ENCODE measurements at regions not wholly inside any gene's neighbourhood (a gene's known extent, or its start where the extent isn't known, plus 50 kb on each side); places are given as distances from the start of the nearest gene placed in this dataset.

DNA sequence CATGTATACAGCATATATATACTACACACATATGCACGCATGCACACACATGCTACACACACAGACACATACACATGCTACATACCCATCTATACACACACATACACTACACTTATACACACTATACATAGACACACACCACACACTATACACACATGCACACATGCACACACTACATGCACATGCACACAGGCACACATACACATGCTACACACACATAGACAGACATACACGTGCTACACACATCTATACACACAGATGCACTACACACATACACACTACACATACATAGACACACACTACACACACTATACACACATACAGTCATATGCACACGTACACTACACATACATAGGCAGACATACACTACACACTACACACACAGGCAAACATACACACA is 51.2 kb upstream of the PRR20G start:
- DNase-seq, result no peak

DNA sequence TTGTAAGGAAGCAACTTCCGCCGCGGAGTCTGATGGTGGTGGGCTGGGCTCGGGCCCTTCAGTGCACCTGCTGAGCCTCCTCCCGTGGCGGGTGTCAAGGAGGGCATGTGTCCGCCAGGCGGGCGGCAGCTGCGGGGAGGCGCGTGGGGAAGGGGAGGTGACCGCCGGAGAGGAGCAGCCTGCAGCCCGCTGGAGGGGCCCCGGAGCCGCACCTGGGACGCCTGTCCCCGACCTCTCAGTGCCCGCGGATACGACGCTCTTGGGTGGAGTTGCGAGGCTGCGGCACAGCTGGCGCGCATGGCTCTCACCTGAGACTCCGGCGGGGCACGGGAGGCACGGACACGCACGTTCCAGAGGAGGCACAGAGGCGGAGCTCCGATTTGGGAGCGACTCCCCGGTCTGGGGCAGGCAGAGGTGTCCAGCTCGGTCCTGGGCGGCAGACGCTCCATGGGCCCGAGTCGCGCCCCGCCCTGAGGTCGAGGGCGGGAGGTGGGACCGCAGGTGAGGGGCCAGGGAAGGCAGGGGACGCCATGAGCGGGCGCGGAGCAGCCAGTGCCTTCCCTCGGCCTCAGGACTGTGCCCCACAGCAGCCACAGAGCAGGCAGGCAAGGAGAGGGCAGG is 50.2 kb upstream of the PRR20G start:
- DNase-seq, result no peak

Data from HCEC 1CT (cell line).